GM19395 (cell line): ENCODE measurements at regions not wholly inside any gene's neighbourhood (a gene's known extent, or its start where the extent isn't known, plus 50 kb on each side); places are given as distances from the start of the nearest gene placed in this dataset.

Experiments used
- ATAC-seq: cut with Tn5 transposase; IDR thresholded peaks from one replicate; pipeline ENCODE4 v1.9.1; 2021; ENCODE audit warnings: mild to moderate bottlenecking, moderate library complexity; ENCODE audit not compliant: unreplicated experiment

DNA sequence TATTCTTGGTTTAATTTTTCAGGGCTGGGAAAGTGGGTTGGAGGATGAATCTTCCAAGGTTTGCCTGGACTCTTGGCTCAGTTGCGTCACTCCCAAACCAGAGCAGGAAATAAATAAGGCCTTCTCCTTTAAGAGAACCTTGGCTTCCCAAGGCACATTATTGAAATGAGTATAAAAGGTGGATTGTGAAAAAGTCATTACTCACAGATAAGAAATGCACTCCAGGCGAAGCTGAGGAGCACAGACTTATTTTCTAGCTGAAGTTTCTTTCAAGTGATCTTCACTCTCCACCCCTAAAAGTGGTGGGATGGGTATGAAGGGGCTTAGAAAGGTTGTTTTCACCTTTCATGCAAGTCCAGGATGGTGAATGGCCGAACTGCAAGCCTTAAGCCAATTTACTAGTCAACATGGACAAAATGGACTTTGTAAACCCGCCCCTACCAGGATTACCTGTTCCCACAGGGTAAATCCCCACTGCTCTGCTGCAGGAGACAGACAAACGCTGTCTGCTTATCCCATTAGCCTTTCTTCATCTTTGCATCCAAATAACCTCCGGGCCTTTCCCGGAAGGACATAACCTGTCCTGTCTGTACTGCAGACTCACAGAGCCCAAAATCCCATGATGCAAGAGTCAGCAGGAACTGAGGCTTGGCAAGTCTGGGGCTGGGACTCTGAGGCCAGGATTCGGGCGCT is 207.6 kb downstream of the BCL11B start:
- no peak for ATAC-seq

DNA sequence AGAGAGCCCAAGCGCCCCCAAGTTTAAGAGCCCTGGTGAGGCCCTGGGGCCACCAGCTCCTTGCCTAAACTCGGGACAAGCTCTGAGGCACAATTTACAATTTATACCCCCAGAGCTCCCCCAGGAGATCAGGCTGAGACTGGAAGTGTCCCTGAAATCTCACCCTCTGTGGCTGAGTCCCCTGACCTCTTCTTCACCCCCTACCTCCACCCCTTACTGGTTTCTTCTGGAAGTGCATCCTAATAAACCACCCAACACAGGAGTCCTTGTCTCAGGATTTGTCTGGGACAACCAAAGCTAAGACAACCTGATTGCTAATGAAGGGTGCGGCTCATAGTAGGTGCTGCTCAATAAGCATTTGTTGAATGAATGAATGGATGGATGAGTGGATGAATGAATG is 206.4 kb downstream of the BCL11B start:
- no peak for ATAC-seq

DNA sequence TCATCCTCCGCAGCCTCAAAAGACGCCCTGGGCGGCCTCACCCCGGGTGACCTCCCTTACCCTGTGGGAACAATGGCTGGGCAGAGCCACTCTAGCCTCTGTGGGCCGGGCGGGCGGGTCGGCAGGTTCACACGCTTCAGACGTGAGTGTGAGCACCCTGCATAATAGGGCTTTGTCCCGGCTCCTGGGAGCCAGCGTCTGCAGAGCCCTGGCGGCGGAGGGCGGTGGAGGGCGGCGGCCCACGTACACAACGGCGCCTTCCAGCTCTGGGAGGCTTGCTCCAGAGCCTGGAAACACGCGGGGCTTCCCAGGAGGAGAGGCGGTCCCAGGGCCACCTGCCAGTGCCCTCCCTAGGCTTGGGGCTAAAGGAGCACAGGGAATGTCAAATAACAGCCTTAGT is 205.6 kb downstream of the BCL11B start:
- ATAC-seq = no peak

DNA sequence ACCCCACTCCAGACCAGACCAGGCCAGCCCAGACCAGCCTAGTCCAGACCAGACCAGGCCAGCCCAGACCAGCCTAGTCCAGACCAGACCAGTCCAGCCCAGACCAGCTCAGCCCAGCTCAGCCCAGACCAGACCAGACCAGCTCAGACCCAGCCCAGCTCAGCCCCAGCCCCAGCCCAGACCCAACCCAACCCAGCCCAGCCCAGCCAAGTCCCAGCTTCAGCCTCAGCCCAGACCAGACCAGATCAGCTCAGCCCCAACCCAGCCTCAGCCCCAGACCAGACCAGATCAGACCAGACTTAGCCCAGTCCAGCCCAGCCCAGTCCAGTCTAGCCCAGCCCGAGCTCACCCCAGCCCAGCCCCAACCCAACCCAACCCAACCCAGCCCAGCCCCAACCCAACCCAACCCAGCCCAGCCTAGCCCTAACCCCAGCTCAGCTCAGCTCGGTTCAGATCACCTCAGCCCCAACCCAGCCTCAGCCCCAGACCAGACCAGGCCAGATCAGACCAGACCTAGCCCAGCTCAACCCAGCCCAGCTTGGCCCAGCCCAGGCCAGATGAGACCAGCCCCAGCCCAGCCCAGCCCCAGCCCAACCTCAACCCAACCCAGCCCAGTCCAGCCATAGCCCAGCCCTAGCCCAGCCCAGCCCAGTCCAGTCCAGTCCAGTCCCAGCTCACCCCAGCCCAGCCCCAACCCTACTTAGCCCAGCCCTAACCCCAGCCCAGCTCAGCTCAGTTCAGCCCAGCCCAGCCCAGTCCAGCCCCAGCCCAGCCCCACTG is 204.7 kb downstream of the BCL11B start:
- ATAC-seq = no peak

DNA sequence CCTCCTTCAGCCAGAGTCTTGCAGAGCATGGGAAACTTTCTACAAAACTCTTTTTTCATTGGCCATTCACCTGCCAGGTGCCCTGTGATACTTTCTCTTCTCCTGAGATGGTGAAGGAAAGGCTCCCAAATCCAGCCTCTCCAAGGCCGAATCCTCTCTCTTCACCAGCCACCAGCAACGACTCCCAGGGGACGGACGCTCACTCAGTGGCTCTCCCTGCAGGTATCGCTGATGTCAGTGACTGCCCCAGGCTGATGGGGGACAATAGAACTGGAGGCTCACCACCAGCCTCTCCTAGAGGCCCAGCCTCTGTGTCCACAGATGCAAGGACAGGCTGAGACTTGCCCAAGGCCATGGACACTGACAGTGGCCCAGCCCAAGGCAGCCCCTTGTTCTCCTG is 204.1 kb downstream of the BCL11B start:
- no peak for ATAC-seq

DNA sequence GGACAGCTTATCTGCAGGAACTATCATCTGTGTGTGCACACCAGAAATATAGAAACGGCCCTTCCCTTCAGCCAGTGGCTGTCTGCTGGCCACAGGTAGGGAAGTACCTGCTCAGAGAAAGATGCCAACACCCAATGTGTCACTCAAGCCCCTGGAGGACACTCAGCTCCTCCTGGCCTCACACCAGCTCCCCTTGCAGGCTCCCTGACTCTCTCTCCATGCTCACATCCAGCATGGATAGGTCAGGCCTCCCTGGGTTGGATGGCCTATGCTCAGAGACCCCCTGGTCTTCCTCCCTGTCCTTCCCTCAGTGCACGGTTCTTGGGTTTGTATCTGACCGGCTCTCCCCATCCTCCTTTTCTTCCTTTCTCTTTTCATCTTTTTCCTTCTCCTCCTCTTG is 202.1 kb downstream of the BCL11B start:
- ATAC-seq = no peak

DNA sequence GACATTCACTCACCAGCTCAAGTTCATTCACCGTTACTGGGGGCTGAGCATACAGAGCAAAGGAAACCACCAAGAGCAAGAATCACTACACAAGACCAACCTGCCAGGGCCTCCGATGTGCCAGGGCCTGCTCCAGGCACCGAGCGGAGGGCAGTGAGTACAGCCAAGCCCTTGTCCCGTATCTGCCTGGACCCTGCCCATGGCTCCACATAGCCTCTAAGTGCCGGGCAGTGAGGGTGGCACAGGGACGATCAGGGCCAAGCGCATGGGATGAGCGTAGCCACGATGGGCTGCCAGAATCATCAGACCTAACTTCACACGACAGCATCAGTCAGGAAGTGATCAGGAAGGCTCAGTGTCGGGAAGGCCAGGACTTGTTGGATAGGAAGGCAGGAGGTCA is 199.6 kb downstream of the BCL11B start:
- no peak for ATAC-seq

DNA sequence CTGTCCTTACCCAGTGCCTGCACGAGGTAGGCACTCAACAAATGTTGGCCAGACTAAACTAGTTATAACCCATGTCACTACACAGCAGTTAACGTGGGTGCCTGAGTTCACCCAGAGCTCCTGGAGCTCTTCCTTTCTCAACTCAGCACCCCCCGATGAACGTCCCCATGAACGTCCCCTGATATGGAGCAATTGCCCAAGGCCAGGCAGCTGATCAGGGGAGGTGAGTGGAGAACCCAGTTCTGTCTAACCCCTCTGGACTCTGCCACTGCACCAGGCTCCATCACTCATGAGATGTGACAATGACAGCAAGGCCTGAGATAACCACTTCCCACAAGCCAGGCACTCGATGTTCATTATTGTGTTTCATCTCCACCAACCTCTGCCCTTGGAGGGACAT is 199.0 kb downstream of the BCL11B start:
- no peak for ATAC-seq

DNA sequence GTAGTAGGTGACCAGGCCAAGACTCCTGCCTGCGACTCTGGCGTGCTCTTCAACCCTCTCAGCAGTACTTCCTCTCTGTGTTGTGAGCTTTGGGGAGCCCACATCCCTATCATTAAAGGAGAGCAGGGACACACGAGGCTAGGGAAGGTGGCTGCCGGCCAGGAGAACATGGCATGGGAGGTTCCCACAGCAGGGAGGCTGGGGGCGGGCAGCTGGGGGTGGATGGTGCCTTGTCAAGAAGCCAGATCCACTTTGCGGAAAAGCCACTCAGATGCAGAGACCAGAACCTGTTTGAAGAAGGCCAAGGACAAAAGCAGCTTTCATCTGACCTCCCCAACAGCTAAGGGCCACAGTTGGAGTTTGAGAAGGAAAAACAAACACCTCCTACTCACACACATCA is 198.6 kb downstream of the BCL11B start:
- no peak for ATAC-seq

DNA sequence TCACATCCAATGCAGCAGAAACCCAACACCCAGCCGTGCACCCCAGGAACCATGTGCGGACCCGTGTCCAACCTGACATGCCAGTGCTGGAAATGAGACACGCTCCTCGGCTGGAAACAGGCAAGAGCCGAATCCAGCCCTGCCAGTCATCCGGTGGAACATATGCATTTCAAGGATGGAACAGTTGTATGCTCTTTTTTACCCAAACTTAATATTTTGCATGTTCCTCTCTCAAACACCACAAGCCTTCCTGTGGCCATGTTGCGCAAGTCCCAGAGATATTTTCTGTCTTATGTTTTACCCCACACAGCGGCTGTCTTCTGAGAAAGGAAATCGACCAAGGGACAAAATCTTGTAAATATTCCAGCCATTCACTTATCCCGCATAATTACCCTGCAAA is 196.9 kb downstream of the BCL11B start:
- no peak for ATAC-seq

DNA sequence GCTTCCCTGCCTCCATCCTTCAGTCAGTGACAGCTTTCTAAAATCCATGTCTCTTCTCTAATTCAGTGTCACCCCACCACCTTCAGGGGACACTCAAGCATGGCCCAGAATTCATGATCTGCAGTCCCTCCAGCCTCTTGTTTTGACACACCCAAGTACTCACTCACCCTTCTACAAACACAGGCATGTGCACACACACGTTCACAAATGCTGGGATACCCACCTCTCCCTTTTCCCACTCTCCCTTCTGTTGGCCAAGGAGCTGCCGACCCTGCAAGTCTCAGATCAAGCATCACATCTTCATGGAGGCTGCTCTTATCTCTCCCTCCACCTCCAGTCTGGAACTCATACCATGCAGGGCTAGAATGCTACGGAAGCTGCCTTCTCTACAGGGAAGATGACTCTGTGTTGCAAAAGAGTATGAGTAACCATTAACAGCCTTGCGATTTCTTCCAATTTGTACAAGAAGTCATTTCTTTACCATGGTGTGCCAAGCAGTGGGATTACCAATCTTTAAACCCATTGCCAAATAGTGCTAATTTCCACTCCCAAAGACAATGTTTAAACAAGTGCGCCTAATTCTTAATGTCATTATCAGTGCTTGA is 196.1 kb downstream of the BCL11B start:
- no peak for ATAC-seq

DNA sequence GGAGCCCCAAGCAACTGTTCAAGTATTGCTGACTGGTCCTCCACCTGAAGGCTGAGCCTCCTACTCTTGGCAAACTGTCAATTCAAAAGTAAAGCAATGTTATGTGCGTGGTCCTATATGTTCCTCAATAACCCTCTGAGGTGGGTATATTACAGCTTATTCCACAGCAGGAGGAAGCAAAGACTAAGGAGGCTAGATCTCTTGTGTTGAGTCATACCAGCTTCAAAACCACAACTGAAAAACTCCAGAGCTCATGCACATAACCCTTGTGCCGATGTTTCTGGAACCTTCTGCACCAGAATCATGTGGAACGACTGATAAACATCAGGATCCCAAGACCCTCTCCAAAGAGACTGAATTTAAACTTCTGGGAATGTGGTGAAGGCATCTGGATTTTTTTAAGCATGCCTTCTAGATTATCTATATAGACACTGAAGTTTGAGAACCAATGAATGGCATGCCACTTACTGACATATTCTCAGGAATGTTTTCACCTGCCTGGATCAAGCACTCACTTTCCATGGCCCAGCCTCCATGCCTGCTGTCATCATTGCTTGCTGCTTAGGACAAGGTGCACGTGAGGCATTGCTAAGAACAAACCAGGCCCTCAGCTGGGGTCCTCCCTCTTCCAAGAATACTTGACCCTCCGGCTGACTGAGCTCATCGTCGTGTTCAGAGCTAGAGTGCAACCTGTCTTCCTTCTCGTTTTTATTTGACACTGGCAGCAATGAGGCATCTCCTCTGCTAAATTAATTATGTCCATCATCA is 194.7 kb downstream of the BCL11B start:
- no peak for ATAC-seq

DNA sequence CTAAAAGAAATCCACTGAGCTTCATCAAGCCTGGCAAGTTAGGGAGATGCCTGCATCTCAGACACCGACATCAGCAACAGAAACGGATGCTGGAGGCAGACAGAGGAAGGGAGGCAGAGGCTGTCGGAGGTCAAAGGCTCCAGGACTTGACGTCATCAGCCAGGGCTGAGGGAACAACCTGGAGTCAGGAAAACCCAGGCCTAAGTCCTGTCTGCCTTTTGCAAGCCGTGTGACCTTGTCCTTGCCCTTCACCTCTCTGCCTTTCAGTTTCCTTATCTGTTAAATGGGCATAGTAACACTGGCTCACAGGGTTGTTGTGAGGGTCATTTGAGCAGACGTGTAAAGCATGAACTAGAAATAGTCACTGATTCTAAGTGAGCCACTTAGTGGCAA is 194.2 kb downstream of the BCL11B start:
- no peak for ATAC-seq

DNA sequence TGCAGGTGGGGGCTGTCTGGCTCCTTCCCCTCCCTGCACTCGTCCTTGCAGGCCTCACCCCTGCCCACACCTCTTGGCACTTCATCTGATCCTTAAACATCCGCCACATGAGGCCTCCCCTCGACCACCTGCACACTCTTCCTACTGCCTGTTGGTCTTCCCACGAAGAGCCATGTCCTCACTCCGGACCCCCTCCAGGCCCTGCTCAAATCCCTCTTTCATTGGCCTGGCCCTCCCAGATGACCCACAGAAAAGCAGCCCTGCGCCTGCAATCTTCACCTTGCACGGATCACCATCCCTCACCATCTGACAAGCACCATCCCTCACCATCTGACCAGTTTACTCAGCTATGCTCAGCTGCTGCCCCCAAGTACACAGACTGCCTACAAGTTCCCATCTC is 193.6 kb downstream of the BCL11B start:
- ATAC-seq = no peak

DNA sequence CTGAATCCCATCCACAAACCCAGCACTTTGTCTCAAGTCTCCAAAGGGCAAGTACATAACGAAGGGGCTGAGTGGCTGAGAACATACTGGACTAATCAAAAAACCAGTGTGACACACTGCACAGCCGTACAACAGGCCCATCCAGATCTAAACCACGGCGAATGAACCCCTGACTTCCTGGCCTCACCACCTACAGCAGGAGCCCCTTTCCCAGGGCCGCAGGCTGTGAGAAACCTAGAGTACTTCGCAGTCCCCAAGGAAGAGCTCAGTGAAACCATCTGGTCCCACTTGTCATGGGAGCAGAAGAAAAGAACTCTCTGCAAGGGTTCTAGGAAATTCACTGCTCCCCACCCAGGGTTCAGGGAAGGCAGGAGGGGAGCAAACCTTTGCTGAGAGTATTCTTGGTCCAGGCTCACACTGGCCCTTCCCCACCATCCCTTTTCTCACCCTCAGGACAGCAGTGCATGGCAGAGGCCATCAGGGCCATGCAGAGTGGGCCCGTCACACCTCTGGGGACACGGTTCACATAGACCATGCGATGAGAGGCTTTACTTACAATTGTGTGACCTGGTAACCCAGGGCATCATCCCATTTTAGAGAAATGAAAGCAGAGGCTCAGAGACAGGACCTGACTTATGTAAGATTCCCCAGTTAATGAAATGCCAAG is 192.8 kb downstream of the BCL11B start:
- no peak for ATAC-seq

DNA sequence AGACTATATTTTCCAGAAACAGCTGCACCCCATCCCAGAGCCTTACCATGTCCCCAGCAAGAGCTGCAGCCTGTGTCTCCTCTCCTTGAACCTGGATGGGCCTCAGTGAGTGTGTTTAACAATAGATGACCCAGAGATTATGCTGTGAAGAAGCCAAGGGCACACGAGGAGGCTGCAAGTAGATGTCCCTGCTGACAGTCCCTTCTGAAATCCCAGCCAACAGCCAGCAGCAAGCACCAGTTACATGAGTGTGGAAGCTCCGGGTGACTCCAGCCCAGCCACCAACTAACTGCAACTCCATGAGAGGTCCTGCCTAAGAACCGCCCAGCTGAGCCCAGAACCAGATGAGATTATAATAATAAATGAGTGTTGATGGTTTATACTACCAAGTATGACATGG is 191.7 kb downstream of the BCL11B start:
- ATAC-seq = no peak

DNA sequence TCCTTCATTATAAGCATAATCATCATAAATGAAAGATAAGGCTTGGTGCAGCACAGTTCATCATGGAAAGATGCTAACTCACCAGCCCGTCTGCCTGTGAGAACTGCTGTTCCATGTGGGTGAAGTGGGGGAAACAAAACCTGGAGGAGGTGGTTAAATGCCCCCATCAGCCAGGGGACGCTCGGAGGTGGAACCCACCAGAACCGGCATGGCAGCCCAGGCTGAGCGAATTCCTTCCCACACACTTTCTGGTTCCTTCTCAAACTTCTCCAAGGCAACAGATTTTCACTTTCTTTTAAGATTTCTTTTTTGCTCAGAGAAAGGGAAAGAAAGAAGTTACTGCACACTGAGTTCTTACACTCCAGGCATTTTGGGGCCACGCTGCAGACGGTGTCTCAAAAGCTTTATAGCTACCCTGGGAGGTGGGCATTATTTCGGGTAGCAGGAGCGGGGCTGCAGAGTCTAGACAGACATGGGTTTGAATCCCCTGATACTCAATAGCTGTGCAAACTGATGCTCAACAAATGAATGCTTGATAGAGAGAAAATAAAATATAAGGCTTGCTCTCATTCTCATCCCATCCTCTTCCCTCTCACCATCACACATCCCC is 190.7 kb downstream of the BCL11B start:
- no peak for ATAC-seq

DNA sequence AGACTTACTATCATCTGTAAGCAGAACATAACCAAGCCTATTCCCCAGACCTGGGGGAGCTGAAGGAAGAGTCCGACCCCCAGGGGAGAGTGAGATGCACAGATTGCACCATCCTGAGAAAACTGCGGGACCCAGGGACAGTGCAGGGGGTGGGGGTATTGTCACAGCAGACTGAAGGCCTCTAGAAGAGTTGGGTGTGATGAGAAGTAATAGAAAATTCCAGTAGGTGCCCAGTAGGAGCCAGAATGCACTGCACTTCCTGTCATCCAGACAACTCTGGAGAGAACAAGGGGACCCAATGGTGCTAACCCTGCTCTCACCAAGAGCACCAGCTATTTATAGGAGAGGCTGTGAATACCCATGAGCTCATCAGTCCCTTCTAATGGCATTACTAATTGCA is 190.1 kb downstream of the BCL11B start:
- ATAC-seq = no peak

DNA sequence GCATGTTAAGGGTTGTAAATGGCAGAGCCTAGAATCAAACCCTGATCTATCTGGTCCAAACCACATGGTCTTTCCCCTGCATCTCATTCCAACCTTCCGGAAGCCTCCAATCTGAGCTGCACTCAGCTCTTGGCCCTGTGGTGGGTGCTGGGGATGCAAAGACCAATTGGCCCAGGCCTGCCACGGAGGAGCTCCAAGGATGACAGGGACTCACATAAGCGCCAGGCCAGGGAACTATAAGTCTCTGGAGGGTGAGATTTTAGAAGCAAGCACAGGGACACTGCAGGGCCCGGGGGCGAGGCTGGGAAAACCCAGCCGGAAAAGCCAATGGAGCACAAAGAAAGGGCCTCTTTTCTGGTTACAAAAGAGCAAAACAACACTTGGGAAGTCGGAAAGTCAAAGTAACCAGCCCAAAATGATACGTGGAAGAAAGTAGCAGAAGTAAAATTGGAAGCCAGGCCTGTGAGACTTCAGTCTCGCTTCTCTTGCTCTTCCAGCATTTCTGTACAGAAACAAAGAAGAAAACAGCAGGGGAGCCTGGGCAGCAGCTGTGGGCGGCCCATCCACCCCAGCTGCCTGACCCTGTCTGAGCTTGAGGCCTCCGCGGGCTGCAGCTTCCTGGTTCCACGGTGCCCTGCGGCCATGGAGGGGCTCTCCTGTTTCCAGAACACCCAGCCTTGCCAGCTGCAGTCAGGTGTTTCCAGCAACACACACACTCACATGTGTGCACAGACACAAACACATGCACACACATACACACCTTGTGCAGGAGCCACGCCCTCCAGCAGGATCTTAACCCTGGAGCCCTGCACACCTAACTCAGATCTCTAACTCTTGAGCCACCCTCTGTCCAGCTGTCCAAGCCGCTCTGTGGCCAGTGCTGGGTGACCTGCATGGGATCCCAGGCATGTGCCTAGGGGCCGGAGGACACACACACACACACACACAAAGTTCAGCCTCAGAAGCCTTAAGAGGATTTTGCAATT is 178.2 kb downstream of the BCL11B start:
- no peak for ATAC-seq
